Esophagus squamous epithelium (tissue), 5 donors: ENCODE measurements at regions not wholly inside any gene's neighbourhood (a gene's known extent, or its start where the extent isn't known, plus 50 kb on each side); places are given as distances from the start of the nearest gene placed in this dataset.
"Not testable (repeated sequence)": the region's sequence is repeated elsewhere in the genome, so short reads cannot be mapped to it uniquely, and the experiment has no call there.

ENCODE experiments used
- DNase-seq: peaks from one replicate; lab custom pipeline; 2025; lab: John Stamatoyannopoulos, UW
- H3K27ac ChIP-seq, 4 donors: fragments of 200-600 bp; sonication (generic); one replicate each; pipeline ENCODE4 v1.5.1; 2016 to 2019; ENCODE audit warnings: mild to moderate bottlenecking in 1 of 4
- H3K27me3 ChIP-seq, 4 donors: fragments of 200-600 bp; sonication (generic); 1 replicate in 3 of 4; 2 replicates in 1 of 4; pipeline versions ENCODE4 v1.5.1 to v1.6.0; 2017 to 2021; ENCODE audit warnings: antibody characterized with exemption in 1 of 4
- H3K36me3 ChIP-seq, 3 donors: fragments of 200-600 bp; sonication (generic); one replicate each; pipeline ENCODE4 v1.5.1; 2016 to 2019
- H3K4me1 ChIP-seq, 3 donors: fragments of 200-600 bp; sonication (generic); one replicate each; pipeline ENCODE4 v1.5.1; 2017 to 2019
- H3K4me3 ChIP-seq, 4 donors: fragments of 200-600 bp; sonication (generic); 1 replicate in 3 of 4; 2 replicates in 1 of 4; pipeline ENCODE4 v1.5.1; 2016 to 2019; ENCODE audit warnings: mild to moderate bottlenecking in 2 of 4, moderate library complexity in 1 of 4
- H3K9me3 ChIP-seq, 3 donors: fragments of 200-600 bp; sonication (generic); one replicate each; pipeline ENCODE4 v1.5.1; 2016 to 2019
- CTCF ChIP-seq, 6 experiments: fragments of 450-650 bp in 4 of 6; fragments of 200-600 bp in 2 of 6; sonication (generic) in 2 of 6; IDR thresholded peaks; one replicate each; pipeline ENCODE4 v1.5.1; 2016 to 2019; ENCODE audit warnings: antibody characterized with exemption in 6 of 6, mild to moderate bottlenecking in 4 of 6, moderate library complexity in 4 of 6
- POLR2A ChIP-seq, 4 donors: fragments of 450-650 bp; IDR thresholded peaks; one replicate each; pipeline ENCODE4 v1.6.1; 2017; ENCODE audit warnings: antibody characterized with exemption in 4 of 4, mild to moderate bottlenecking in 4 of 4, moderate library complexity in 3 of 4
- WGBS, 2 donors: methylation state at CpG; one replicate each; pipeline ENCODE4 v1.1.5; 2018; 5-methylcytosine and 5-hydroxymethylcytosine counted together
- intact Hi-C: fragments of 100-400 bp; cut with DNase I; formaldehyde crosslinking; loops from one replicate; pipeline ENCODE4 v1.15.0; 2022
- donor health status: DM: yes; HTN: yes; CAD: no.

- Histone ChIP-seq H3K9me3 (peaks cover 0 to 8% (median 3%) of the 10 kb centered on the region in 3 donors), H3K4me3 (no peak overlapping the region), H3K36me3 (no peaks in the 10 kb centered on the region), H3K4me1 (no peaks in the 10 kb centered on the region), H3K27ac (no peak overlapping the region), H3K27me3 (no peaks in the 10 kb centered on the region)
- 93 to 94% methylated on average over 8 to 9 of the region's 10 CpGs for WGBS, 2 donors
- no peak for DNase-seq
- TF ChIP-seq POLR2A (IDR thresholded peaks at IDR 0.05) = no peak
- no peak for TF ChIP-seq CTCF (IDR thresholded peaks at IDR 0.05)
- intact Hi-C loops = no loop called here
Observed at GRCh38 chr11:38667359-38667758, 2069.3 kb upstream of the RAG2 start.

- no peaks in the 10 kb centered on the region for H3K9me3 ChIP-seq
- 46 to 51% methylated on average over 3 of the region's 3 CpGs for WGBS, 2 donors
- no peak for TF ChIP-seq CTCF (IDR thresholded peaks at IDR 0.05)
- TF ChIP-seq POLR2A (IDR thresholded peaks at IDR 0.05) = no peak
- DNase-seq = no peak
- H3K27ac ChIP-seq = no peak overlapping the region
- intact Hi-C loops = no loop called here
- H3K4me3 ChIP-seq = no peak overlapping the region
- no peaks in the 10 kb centered on the region for H3K4me1 ChIP-seq
- H3K27me3 ChIP-seq = no peaks in the 10 kb centered on the region
- H3K36me3 ChIP-seq = no peaks in the 10 kb centered on the region
Observed at GRCh38 chr11:38648604-38649003, 2050.6 kb upstream of the RAG2 start.

GRCh38 chr11:38646382-38646781 lies 2048.3 kb upstream of the RAG2 start:
- intact Hi-C loops = no loop called here
- H3K27me3 ChIP-seq = no peaks in the 10 kb centered on the region
- H3K9me3 ChIP-seq = peaks cover 0 to 11% (median 0%) of the 10 kb centered on the region in 3 donors
- H3K4me3 ChIP-seq = no peak overlapping the region
- no peaks in the 10 kb centered on the region for H3K36me3 ChIP-seq
- no peak for DNase-seq
- no peak overlapping the region for H3K27ac ChIP-seq
- no peaks in the 10 kb centered on the region for H3K4me1 ChIP-seq
- WGBS, 2 donors = 65 to 66% methylated on average over 3 of the region's 3 CpGs
- TF ChIP-seq POLR2A (IDR thresholded peaks at IDR 0.05) = no peak
- TF ChIP-seq CTCF (IDR thresholded peaks at IDR 0.05) = no peak

GRCh38 chr11:38640854-38641253 lies 2042.8 kb upstream of the RAG2 start:
- no peaks in the 10 kb centered on the region for H3K4me1 ChIP-seq
- TF ChIP-seq POLR2A (IDR thresholded peaks at IDR 0.05) = no peak
- no peak for TF ChIP-seq CTCF (IDR thresholded peaks at IDR 0.05)
- H3K27ac ChIP-seq = no peak overlapping the region
- peaks cover 0 to 11% (median 0%) of the 10 kb centered on the region in 3 donors for H3K9me3 ChIP-seq
- DNase-seq = no peak
- no peaks in the 10 kb centered on the region for H3K27me3 ChIP-seq
- 56 to 83% methylated on average over 1 of the region's 1 CpG for WGBS, 2 donors
- H3K36me3 ChIP-seq = no peaks in the 10 kb centered on the region
- intact Hi-C loops = no loop called here
- no peak overlapping the region for H3K4me3 ChIP-seq

GRCh38 chr11:38612701-38613100 lies 2014.7 kb upstream of the RAG2 start:
- Histone ChIP-seq H3K4me1 (no peaks in the 10 kb centered on the region), H3K27me3 (no peaks in the 10 kb centered on the region), H3K36me3 (no peaks in the 10 kb centered on the region), H3K27ac (no peak overlapping the region), H3K9me3 (peaks cover 0 to 5% (median 0%) of the 10 kb centered on the region in 3 donors), H3K4me3 (no peak overlapping the region)
- TF ChIP-seq POLR2A (IDR thresholded peaks at IDR 0.05) (no peak), CTCF (IDR thresholded peaks at IDR 0.05) (no peak)
- intact Hi-C loops = no loop called here
- no peak for DNase-seq

- H3K36me3 ChIP-seq, intact Hi-C loops, H3K27me3 ChIP-seq, H3K4me3 ChIP-seq, DNase-seq, H3K27ac ChIP-seq, H3K4me1 ChIP-seq: not testable (repeated sequence)
- H3K9me3 ChIP-seq = peaks cover 0 to 12% (median 0%) of the 10 kb centered on the region in 3 donors
- WGBS, 2 donors = 40 to 87% methylated on average over 1 to 2 of the region's 2 CpGs
Observed at GRCh38 chr11:38601371-38601770, 2003.3 kb upstream of the RAG2 start.
